Endothelial cell of umbilical vein (primary cell): ENCODE measurements at regions not wholly inside any gene's neighbourhood (a gene's known extent, or its start where the extent isn't known, plus 50 kb on each side); places are given as distances from the start of the nearest gene placed in this dataset.

Source experiments
- POLR2A ChIP-seq: IDR thresholded peaks from 2 replicates; pipeline ENCODE4 v1.6.1; 2012; ENCODE audit warnings: low read depth, mild to moderate bottlenecking, control low read depth, low read length
- TF ChIP-seq, protein P1 (sequence below), 2 donors: IDR thresholded peaks; 1 replicate in 1 of 2; 2 replicates in 1 of 2; pipeline ENCODE4 v1.5.1; 2011; ENCODE audit warnings: low read length in 2 of 2, mild to moderate bottlenecking in 2 of 2, moderate library complexity in 2 of 2, control low read depth in 1 of 2, inconsistent platforms in 1 of 2, low read depth in 1 of 2; ENCODE audit not compliant: insufficient read depth in 1 of 2; ENCODE audit errors: extremely low read depth in 1 of 2

DNA sequence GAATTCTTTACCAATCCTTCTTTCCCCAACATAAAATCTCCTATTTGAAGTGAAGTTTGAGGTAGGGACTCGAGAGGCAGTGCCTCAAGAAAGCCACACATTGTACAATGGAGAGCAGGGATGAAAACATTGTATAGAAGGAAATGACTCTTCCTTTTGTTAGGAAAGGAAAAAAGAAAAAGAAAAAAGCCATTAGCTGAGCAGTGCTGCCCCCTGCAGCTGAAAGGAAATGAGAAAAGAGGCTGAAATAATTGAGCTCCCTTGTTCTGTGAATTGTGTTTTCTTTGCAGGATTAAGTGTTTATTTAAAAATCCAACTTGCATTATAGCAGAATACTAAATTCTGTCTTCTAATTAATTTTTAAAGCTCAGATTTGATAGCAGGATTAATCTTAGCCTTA is 162.9 kb upstream of the SASH1 start:
- TF ChIP-seq, protein P1, sequence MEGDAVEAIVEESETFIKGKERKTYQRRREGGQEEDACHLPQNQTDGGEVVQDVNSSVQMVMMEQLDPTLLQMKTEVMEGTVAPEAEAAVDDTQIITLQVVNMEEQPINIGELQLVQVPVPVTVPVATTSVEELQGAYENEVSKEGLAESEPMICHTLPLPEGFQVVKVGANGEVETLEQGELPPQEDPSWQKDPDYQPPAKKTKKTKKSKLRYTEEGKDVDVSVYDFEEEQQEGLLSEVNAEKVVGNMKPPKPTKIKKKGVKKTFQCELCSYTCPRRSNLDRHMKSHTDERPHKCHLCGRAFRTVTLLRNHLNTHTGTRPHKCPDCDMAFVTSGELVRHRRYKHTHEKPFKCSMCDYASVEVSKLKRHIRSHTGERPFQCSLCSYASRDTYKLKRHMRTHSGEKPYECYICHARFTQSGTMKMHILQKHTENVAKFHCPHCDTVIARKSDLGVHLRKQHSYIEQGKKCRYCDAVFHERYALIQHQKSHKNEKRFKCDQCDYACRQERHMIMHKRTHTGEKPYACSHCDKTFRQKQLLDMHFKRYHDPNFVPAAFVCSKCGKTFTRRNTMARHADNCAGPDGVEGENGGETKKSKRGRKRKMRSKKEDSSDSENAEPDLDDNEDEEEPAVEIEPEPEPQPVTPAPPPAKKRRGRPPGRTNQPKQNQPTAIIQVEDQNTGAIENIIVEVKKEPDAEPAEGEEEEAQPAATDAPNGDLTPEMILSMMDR (IDR thresholded peaks at IDR 0.05; ENCODE audit: extremely low read depth in 1 of 2, insufficient read depth in 1 of 2, low read depth in 1 of 2, low read length in 2 of 2), result peak; percentile 60 to 62
- TF ChIP-seq POLR2A, result no peak
